SKM-1 treated with dmso at 0.1 percent for 144 hours (cell line): ENCODE measurements at regions not wholly inside any gene's neighbourhood (a gene's known extent, or its start where the extent isn't known, plus 50 kb on each side); places are given as distances from the start of the nearest gene placed in this dataset.

ENCODE experiments used
- DNase-seq: peaks from one replicate; lab custom pipeline; 2025; ENCODE audit not compliant: unreplicated experiment; lab: John Stamatoyannopoulos, UW

DNA sequence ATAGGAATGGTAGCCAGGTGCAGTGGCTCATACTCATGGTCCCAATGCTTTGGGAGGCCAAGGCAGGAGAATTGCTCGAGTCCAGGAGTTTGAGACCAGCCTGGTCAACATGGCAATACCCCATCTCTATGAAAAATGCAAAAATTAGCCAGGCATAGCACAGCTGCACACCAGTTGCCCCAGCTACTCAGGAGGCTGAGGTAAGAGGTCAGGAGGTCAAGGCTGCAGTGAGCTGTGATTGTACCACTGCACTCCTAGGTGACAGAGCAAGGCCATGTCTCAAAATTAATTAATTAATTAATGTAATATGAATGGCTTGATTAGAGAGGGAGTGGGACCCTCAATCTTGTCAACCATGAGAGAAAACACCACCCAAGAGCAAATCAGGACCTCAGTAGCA lies 198.7 kb upstream of the DUSP10 start:
- DNase-seq, result no peak

DNA sequence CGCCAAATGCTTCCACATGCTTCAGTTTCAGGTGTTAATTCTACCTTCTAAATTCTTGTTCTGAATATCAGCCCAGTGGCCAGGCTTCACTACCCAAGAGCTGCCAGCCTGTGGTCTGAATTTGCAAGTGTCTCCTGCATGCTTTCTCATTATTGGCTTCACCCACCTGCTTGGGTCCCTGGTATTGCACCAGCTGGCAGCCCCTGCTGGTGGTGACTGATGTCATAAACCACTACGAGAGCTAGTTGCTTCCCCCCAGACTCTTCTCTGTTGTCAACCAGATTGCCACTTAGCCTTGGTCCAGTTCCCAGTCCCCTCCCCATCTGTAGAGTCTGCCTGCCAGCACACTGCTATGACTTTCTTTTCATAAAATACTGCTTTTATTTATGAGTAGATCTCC lies 197.7 kb upstream of the DUSP10 start:
- no peak for DNase-seq

DNA sequence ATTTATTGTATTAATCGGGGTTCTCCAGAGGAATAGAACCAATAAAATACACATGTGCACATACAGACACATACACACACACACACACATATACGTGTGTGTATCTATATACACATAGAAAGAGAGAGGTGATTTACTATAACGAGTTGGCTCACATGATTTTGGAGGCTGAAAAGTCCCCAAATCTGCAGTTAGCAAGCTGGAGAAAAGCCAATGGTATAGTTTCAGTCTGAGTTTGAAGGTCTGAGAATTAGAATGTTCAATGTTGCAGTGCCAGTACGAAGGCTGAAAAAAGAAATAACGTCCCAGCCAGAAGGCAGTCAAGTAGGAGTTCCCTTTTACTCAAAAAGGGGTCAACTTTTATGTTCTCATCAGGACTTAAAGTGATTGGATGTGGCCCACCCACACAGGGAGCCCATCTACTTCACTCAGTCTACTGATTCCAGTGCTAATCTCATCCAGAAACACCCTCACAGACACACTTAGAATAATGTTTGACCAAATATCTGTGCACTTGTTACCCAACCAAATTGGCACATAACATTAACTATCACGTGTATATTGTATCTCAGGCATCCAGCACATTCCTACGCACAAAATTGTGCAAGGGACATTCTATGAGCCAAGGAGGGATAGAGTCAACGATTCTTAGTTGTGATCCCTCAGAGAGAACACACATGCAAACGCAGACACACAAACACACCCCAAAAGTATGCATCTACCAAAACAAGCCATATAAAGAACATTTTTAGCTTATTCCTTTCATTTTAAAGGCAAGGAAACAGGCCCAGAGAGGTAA lies 195.5 kb upstream of the DUSP10 start:
- no peak for DNase-seq

DNA sequence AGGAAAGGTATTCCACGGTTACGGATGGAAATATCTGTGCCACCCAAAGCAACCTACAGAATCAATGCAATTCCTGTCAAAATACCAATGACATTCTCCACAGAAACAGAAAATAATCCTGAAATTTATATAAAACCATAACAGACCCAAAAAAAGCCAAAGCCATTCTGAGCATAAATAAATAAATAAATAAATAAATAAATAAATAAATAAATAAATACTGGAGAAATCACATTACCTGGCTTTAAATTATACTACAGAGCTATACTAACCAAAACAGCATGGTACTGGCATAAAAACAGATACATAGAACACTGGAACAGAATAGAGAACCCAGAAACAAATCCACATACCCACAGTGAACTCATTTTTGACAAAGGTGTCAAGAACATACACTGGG lies 191.9 kb upstream of the DUSP10 start:
- DNase-seq, result no peak

DNA sequence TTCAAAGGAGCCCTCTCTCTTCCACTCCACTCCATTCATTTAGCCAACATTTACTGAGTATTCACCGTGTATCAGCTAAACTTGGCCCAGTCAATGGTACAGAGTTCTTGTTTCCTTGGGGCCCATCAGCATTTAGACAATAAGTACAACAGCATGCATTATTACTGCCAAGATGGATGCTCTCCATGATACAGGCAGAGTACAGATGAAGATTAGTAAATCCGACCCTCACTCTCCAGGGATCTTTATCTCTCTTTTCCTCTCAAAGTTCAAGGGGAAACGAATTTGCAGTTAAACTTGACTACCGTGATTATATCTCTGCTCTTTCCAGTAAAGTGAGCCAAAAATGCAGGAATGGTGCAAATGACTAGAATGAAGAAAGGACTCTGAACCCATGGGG lies 184.6 kb upstream of the DUSP10 start:
- DNase-seq, result no peak

DNA sequence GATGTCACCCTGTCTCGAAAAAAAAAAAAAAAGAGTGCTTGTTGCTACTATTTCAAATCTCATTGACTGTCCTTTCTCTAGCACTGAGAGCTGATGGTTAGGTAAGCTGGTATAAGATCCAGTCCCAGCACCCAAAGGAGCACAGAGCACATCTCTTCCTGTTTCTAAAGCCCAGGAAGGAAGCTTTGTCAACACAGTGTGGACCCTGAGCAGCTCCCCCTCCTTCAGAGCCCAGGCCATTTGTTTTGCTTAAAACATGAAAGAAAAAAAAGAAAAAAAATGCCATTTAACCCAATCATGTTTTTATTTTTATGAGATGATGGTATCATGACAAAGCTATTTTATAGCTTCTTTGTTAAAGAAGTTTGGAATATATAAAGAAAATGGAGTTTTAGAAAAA lies 184.1 kb upstream of the DUSP10 start:
- no peak for DNase-seq

DNA sequence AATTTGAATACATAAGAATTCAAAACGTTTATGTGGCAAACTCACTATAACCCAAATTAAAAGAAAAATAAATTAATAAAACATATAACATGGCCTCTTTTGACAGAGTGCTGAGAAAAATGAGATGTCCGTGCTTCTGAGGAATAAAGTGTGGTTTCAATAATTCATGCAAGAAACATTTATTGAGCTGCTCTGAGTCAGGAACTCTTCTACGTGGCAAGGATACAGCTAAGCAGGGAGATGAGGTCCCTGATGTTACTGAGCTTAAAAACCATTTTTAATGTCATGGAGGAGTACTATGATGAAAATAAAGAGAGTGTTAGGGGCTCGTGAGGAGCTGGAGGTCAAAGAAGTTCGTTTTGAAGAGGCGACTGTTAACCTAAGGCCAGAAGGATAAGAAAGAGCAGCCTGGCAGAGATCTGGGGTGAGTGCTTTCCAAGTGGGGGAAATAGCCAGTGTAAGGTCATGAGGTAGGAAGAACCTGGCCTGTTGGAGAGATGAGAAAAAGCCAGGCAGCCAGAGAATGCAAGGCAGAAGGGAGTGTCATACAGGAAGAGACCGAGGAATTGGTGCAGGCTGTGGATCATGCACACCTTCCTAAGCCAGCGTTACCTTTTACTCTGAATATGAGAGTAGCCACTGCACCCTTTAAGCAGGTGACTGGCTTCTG lies 182.2 kb upstream of the DUSP10 start:
- no peak for DNase-seq

DNA sequence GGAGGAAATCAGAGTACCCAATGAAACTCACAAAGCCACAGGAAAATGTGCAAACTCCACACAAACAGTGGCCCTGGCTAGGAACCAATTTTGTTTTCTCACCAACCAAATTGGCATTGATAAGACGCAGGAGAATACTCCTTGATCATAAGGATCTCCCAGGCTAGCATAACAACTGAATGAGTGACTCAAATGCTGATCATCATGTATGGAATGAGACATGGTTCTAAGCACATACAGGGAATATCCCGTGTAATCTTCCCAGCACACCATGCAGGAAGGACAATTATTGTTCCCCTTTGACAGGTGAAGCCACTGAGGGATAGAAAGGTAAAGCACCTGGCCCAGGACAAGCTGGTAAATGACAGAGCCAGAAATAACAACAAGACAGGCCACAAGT lies 180.0 kb upstream of the DUSP10 start:
- DNase-seq, result no peak

DNA sequence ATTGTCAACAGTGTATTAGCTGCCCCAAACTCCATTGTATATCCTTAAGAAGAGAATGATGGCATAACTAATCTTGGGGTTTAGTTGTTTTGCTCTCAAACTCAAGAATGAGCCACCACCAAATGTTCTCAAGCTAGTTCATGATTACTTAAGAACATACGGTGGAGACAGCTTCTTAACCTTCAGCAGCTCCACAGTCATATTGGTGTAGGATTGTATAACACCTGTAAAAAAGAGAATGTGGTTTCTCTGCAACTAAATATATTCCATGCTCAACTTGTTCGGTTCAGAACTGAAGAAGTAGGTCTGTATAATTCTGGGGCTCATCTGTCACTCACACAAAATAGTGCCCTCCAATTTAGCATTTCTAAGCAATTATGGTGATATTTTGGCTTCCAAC lies 177.9 kb upstream of the DUSP10 start:
- no peak for DNase-seq

DNA sequence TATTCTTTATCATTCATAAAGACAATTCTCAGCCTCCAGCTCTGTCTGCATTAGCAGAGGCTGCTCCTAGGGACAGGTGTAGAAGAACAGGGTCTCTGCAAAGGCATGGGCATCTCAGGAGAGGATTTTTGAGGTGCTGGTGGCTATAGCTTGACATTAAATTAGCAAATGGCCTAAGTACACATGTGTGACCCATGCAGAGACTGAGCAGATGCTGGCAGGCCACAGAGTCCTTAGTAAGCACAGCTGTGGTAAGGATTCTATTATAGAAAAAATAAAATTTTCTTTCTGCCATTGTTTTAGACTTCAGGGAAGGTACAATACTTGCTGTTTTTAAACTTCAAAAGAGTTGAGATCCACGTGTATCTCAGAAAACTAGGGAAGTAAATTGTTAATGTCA lies 177.5 kb upstream of the DUSP10 start:
- DNase-seq, result no peak

DNA sequence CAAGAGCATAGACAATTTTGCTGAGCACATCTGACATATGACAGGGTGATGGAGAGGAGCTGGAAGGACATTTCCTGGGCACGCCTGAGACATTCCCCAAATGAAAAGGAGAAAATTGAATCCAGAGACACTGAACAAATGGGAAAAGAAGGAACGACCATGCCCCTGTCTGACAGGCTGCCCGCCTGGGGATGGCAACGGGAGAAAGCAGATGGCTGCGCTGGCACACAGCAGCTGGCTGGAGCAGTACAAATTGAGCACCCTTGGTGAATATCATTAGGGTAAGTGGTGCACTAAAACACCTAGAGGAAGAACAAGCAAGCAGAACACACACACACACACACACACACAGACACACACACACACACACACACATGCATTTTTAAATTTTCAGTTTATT lies 174.3 kb upstream of the DUSP10 start:
- DNase-seq, result no peak

DNA sequence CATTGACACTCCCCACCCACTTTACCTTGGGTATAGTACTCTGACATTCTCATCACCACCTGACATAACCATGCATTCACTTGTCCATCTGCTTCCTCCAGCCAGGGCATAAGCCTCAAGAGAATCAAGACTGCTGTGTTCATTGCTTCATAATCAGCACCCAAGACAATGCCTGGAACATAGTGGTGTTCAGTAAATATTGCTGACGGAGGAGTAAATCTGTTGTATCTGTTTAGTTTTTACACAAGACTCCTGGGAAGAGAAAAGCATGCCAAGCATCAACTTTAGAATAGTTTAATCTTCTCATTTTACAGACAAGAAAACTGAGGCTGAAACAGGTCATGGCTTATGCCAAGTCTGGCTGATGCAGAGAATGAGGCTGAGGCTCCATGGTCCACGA lies 173.9 kb upstream of the DUSP10 start:
- no peak for DNase-seq

DNA sequence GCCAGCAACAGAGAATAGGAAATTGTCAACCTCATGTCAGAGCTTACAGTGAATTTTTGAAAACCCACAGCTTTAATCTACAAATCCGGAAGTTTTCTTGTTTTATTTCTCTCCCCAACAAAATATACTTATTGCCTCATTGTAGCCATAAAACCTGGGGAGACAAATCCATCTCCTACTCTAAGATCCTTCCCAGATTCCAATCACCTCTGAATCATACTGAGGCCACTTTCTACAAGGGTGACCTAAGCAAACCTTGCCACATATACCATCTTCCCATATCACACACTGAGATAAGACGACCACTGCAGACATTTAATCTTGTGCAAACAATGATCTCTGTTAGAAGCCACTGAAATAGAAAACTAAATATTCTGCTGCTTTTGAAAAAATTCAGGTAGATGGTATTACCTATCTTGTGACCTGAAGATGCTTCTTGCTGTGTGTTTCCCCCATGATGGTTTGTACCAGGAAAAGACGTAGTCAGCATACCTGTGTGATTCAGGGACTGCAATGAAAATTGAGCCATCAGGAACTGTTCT lies 171.5 kb upstream of the DUSP10 start:
- DNase-seq, result no peak

DNA sequence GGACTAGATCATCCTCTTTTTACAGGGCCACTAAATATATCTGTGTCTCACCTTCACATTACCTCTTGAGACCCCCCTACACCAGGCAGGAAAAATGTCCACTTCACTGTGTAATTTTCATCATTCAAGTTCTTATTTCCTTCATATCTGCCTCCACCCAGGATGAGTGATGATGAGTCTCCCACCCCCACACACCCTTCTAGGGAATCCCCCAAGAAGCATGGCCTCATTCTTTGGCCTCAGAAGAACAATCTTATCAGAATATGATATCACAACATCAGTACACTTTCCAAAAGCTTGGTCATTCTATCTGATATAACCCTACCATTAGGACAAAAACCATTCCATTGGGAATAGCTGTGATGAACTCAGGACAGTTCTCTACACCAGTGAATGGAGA lies 170.3 kb upstream of the DUSP10 start:
- no peak for DNase-seq

DNA sequence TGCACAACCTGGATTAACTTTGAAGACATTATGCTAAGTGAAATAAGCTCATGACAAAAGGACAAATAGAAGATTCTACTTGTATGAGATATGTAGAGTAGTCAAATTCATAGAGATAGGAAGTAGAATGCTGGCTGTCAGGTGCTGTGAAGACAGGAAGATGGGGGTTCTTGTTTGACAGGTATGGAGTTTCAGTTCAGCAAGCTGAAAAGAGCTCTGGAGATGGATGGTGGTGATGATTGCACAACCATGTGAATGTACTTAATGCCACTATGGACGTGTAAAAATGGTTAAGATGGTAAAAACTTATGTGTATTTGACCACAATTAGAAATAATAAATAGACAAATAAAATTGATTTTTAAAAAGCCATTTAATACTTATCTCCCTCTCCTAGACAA lies 169.8 kb upstream of the DUSP10 start:
- DNase-seq, result no peak

DNA sequence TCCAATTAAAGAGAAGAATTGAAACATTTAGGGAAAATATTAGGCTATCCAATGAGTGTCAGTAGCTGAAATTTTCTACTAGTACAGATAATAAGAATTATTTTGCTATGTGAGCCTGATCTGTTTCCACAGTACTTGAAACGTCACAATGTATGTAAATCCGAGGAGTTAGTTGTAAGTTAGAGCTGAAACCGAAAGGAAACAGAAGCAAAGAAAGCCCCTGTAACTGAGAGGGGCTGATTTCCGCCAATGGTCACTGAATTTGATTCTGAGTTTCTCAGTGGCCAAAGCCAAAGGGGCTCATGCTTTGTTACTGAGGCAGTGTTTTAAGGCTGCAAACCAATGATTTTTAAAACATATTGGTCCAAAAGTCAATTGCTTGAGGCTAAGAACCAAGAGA lies 168.3 kb upstream of the DUSP10 start:
- no peak for DNase-seq

DNA sequence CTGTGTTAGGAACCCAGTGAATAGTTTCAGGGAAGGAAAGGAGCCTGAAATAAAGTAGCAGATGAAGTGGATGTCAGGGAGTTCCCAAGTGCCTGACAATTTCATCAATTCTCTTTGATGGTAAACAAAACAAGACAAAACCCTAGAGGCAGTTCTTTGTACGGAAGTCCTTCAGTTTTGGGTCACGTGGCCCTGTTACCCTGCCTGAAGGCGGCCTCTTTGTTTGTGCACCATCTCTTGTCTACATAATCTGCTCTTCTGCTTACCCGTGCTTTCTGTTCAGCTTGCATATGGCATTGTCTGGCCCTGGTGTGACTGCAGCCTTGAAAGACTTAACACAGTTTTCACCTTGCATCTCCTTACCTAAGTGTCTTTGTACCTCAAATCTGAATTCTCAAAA lies 166.7 kb upstream of the DUSP10 start:
- DNase-seq, result no peak

DNA sequence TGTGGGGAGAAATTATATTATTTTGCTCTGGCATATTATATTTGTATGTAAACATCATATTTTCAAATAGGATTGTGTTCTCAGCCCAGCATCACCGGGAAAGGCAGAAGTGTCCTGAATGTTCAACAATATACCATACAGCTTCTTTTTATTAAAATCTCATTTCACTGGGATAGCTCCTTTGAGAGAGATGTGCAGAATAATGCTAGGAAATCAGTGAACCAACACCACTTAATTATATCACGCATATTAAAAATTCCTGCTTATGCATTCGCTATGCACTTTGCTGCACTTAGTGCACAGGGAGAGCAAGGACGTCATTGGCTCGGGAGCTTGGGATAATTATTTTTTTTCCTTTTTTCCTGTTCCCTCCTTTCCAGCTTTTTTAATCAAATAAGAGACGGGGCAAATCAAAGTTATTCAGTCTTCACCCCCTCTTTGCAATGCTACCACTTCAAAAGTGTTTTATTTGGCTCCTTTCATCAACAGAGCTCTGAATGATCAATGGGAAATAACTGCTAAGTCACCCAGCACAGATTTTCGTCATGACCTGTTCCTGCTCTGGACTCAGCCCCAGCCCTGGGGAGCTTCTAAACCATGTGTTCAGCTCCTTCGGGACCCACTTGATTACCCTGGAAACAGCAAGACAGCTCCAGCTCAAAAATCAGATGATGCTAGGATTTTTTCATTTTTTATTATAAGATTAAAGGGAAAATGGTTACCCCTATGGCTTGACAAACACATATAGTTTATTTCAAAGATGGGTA lies 165.5 kb upstream of the DUSP10 start:
- DNase-seq, result no peak

DNA sequence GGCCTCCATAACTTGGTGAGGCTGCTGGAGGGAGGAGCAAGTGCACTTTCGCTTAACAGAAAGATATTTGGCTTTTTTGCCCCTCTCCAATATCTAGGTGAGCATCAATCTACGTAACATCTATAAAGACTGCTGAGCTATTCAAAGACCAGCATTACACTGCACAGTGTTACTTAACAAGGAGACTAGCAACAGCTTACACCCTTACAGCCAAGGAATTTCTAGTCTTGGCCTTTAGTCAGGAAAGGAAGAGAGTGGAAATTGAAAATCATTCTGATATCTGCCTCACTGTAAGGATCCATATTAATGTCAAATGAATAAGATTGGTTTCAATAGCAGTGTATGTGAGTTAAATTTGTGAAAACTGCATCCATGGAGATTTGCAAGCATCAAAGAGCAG lies 163.9 kb upstream of the DUSP10 start:
- DNase-seq, result no peak

DNA sequence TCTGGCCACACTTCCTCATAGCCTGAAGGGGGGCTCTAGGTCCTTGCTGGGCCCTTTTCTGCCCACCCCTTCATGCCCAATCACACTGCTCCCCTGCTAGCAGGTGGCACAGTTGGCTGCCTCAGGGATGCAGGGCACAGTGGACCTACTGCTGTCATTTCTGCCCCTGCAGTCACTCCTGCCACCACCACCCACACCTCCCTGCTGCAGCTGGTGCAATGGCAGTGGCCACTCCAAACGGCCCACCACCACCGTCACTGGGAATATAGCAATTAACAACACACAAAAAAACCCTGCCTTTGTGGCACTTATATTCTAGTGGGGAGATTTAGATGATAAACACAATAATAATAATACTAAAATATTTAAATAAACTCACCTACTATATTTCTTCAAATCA lies 162.4 kb upstream of the DUSP10 start:
- DNase-seq, result no peak

DNA sequence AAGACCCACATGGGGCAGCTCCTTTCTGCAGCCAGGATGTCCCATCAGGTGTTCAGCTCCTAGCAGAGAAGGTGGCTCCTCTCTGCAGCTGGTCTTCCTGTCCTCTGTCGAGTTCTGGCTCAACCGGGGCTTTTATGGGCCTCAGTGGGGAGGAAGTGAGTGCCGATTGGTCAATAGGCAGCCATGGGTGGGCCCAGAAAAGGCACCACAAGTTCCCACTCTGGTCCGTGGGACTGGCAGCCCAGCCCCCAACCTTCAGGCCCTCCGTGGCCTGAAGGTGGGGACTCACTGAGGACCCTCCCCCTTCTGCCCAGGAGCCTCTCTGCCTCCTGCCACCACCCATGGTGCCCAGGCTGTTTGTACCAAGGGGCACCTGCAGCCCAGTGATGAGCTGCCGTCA lies 161.7 kb upstream of the DUSP10 start:
- DNase-seq, result no peak

DNA sequence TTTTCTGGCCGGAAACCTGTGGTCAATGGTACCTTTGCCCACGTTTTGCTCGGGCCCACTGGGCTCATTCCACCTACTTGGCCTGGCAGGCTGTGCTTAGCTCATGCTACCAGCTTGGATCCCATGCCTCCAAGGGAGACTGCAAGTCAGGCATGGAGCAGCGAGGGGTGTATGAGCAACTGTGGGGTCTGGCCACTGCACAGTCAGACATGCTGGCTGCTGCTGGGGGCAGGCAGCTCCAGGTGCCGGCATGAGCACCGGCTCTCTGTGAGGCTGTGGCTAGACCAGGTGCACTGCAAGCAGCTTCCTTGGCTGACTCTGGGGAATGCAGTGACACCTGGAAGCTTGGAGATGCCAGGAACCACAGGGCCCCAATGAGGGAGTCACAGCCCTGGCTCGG lies 161.1 kb upstream of the DUSP10 start:
- DNase-seq, result no peak
